HFFc6 (cell line): ENCODE measurements at regions not wholly inside any gene's neighbourhood (a gene's known extent, or its start where the extent isn't known, plus 50 kb on each side); places are given as distances from the start of the nearest gene placed in this dataset.
A peak's percentile ranks its signal among the peaks of the same experiment; 100 is the strongest.
"Not testable (repeated sequence)": the region's sequence is repeated elsewhere in the genome, so short reads cannot be mapped to it uniquely, and the experiment has no call there.

Experiments used
- DNase-seq: peaks from one replicate; pipeline ENCODE4 v3.0.0-alpha.2; 2018
- H3K27ac Mint-ChIP-seq: 2 replicates; pipeline ENCODE4 v1.8.0; 2020; ENCODE audit warnings: mild to moderate bottlenecking, mixed read lengths
- H3K27me3 Mint-ChIP-seq: 2 replicates; pipeline ENCODE4 v1.8.0; 2021; ENCODE audit warnings: mild to moderate bottlenecking, moderate library complexity, mixed read lengths; ENCODE audit not compliant: insufficient read depth
- H3K36me3 Mint-ChIP-seq: 2 replicates; pipeline ENCODE4 v1.8.0; 2021; ENCODE audit warnings: low read depth, mixed read lengths
- H3K4me1 Mint-ChIP-seq: 2 replicates; pipeline ENCODE4 v1.8.0; 2020; ENCODE audit warnings: low read depth, mixed read lengths
- H3K4me3 Mint-ChIP-seq: 2 replicates; pipeline ENCODE4 v1.8.0; 2020; ENCODE audit warnings: mild to moderate bottlenecking, moderate library complexity, mixed read lengths
- H3K9me3 Mint-ChIP-seq: 2 replicates; pipeline ENCODE4 v1.8.0; 2020; ENCODE audit warnings: mild to moderate bottlenecking, mixed read lengths

- not testable (repeated sequence) for H3K27me3 Mint-ChIP-seq, H3K4me1 Mint-ChIP-seq, H3K4me3 Mint-ChIP-seq, H3K9me3 Mint-ChIP-seq, H3K36me3 Mint-ChIP-seq, H3K27ac Mint-ChIP-seq
- DNase-seq = peak; percentile 24
Measured at GRCh38 chr9:40097992-40098391, 742.5 kb downstream of the SPATA31A1 start.

- H3K27me3 Mint-ChIP-seq, H3K9me3 Mint-ChIP-seq, H3K4me1 Mint-ChIP-seq, H3K36me3 Mint-ChIP-seq: not testable (repeated sequence)
- peak; percentile 10 for DNase-seq
- H3K4me3 Mint-ChIP-seq = peak overlapping the region; percentile 95
- H3K27ac Mint-ChIP-seq = peak overlapping the region; percentile 92
Measured at GRCh38 chr9:40106003-40106782, 750.7 kb downstream of the SPATA31A1 start.

GRCh38 chr9:40106783-40107248 lies 751.3 kb downstream of the SPATA31A1 start:
- DNase-seq, H3K4me1 Mint-ChIP-seq, H3K36me3 Mint-ChIP-seq, H3K27ac Mint-ChIP-seq, H3K4me3 Mint-ChIP-seq, H3K9me3 Mint-ChIP-seq, H3K27me3 Mint-ChIP-seq: not testable (repeated sequence)

- not testable (repeated sequence) for H3K27me3 Mint-ChIP-seq, H3K4me3 Mint-ChIP-seq, H3K4me1 Mint-ChIP-seq, H3K9me3 Mint-ChIP-seq, DNase-seq, H3K36me3 Mint-ChIP-seq, H3K27ac Mint-ChIP-seq
Measured at GRCh38 chr9:40107251-40107650, 751.8 kb downstream of the SPATA31A1 start.

- not testable (repeated sequence) for DNase-seq, H3K36me3 Mint-ChIP-seq, H3K9me3 Mint-ChIP-seq, H3K27me3 Mint-ChIP-seq, H3K27ac Mint-ChIP-seq, H3K4me3 Mint-ChIP-seq, H3K4me1 Mint-ChIP-seq
Measured at GRCh38 chr9:40108465-40108864, 753.0 kb downstream of the SPATA31A1 start.

- not testable (repeated sequence) for H3K4me3 Mint-ChIP-seq, DNase-seq, H3K27ac Mint-ChIP-seq, H3K36me3 Mint-ChIP-seq, H3K4me1 Mint-ChIP-seq, H3K9me3 Mint-ChIP-seq, H3K27me3 Mint-ChIP-seq
Measured at GRCh38 chr9:40110751-40111150, 755.3 kb downstream of the SPATA31A1 start.

GRCh38 chr9:40111571-40111970 lies 756.1 kb downstream of the SPATA31A1 start:
- H3K36me3 Mint-ChIP-seq, H3K27me3 Mint-ChIP-seq, DNase-seq, H3K4me1 Mint-ChIP-seq, H3K4me3 Mint-ChIP-seq, H3K9me3 Mint-ChIP-seq, H3K27ac Mint-ChIP-seq: not testable (repeated sequence)

- H3K27ac Mint-ChIP-seq, H3K4me1 Mint-ChIP-seq, H3K36me3 Mint-ChIP-seq, H3K27me3 Mint-ChIP-seq, H3K9me3 Mint-ChIP-seq, H3K4me3 Mint-ChIP-seq, DNase-seq: not testable (repeated sequence)
Measured at GRCh38 chr9:40130598-40130997, 775.1 kb downstream of the SPATA31A1 start.

GRCh38 chr9:40169204-40169603 lies 813.7 kb downstream of the SPATA31A1 start:
- not testable (repeated sequence) for H3K36me3 Mint-ChIP-seq, DNase-seq, H3K4me3 Mint-ChIP-seq, H3K27ac Mint-ChIP-seq, H3K9me3 Mint-ChIP-seq, H3K4me1 Mint-ChIP-seq, H3K27me3 Mint-ChIP-seq

GRCh38 chr9:40173316-40173715 lies 817.8 kb downstream of the SPATA31A1 start:
- not testable (repeated sequence) for H3K36me3 Mint-ChIP-seq, H3K4me3 Mint-ChIP-seq, H3K4me1 Mint-ChIP-seq, DNase-seq, H3K27ac Mint-ChIP-seq, H3K9me3 Mint-ChIP-seq, H3K27me3 Mint-ChIP-seq

GRCh38 chr9:40174035-40174434 lies 818.6 kb downstream of the SPATA31A1 start:
- not testable (repeated sequence) for H3K4me3 Mint-ChIP-seq, H3K27me3 Mint-ChIP-seq, H3K4me1 Mint-ChIP-seq, H3K27ac Mint-ChIP-seq, H3K36me3 Mint-ChIP-seq, DNase-seq, H3K9me3 Mint-ChIP-seq

- not testable (repeated sequence) for H3K36me3 Mint-ChIP-seq, H3K27ac Mint-ChIP-seq, H3K9me3 Mint-ChIP-seq, DNase-seq, H3K4me3 Mint-ChIP-seq, H3K27me3 Mint-ChIP-seq, H3K4me1 Mint-ChIP-seq
Measured at GRCh38 chr9:40177403-40177802, 821.9 kb downstream of the SPATA31A1 start.

- not testable (repeated sequence) for H3K4me1 Mint-ChIP-seq, H3K27me3 Mint-ChIP-seq, H3K4me3 Mint-ChIP-seq, DNase-seq, H3K9me3 Mint-ChIP-seq, H3K36me3 Mint-ChIP-seq, H3K27ac Mint-ChIP-seq
Measured at GRCh38 chr9:40191403-40191802, 835.9 kb downstream of the SPATA31A1 start.

GRCh38 chr9:40192162-40192561 lies 836.7 kb downstream of the SPATA31A1 start:
- DNase-seq, H3K36me3 Mint-ChIP-seq, H3K9me3 Mint-ChIP-seq, H3K4me3 Mint-ChIP-seq, H3K27me3 Mint-ChIP-seq, H3K27ac Mint-ChIP-seq, H3K4me1 Mint-ChIP-seq: not testable (repeated sequence)
